ENCODE measurements at regions not wholly inside any gene's neighbourhood (a gene's known extent, or its start where the extent isn't known, plus 50 kb on each side); places are given as distances from the start of the nearest gene placed in this dataset.

GRCh38 chrX:113849408-113849807 is 734.5 kb upstream of the HTR2C start:
- H3K4me3 ChIP-seq (ENCODE audit: severe bottlenecking) = no peak overlapping the region
- ATAC-seq (ENCODE audit: low read depth) (no peak), DNase-seq (ENCODE audit: low spot score) (no peak)
- no peaks in the 10 kb centered on the region for H3K4me1 ChIP-seq (ENCODE audit: insufficient read depth, poor library complexity, severe bottlenecking)
- no peaks in the 10 kb centered on the region for H3K36me3 ChIP-seq (ENCODE audit: low read depth)
- H3K27ac ChIP-seq (ENCODE audit: poor library complexity, severe bottlenecking) = no peak overlapping the region
- H3K9me3 ChIP-seq (ENCODE audit: severe bottlenecking) = no peaks in the 10 kb centered on the region
- TF ChIP-seq, protein P1, sequence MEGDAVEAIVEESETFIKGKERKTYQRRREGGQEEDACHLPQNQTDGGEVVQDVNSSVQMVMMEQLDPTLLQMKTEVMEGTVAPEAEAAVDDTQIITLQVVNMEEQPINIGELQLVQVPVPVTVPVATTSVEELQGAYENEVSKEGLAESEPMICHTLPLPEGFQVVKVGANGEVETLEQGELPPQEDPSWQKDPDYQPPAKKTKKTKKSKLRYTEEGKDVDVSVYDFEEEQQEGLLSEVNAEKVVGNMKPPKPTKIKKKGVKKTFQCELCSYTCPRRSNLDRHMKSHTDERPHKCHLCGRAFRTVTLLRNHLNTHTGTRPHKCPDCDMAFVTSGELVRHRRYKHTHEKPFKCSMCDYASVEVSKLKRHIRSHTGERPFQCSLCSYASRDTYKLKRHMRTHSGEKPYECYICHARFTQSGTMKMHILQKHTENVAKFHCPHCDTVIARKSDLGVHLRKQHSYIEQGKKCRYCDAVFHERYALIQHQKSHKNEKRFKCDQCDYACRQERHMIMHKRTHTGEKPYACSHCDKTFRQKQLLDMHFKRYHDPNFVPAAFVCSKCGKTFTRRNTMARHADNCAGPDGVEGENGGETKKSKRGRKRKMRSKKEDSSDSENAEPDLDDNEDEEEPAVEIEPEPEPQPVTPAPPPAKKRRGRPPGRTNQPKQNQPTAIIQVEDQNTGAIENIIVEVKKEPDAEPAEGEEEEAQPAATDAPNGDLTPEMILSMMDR (IDR thresholded peaks at IDR 0.05; ENCODE audit: poor library complexity, severe bottlenecking) = no peak
- H3K27me3 ChIP-seq (ENCODE audit: insufficient read depth, poor library complexity, severe bottlenecking) = no peaks in the 10 kb centered on the region

DNA sequence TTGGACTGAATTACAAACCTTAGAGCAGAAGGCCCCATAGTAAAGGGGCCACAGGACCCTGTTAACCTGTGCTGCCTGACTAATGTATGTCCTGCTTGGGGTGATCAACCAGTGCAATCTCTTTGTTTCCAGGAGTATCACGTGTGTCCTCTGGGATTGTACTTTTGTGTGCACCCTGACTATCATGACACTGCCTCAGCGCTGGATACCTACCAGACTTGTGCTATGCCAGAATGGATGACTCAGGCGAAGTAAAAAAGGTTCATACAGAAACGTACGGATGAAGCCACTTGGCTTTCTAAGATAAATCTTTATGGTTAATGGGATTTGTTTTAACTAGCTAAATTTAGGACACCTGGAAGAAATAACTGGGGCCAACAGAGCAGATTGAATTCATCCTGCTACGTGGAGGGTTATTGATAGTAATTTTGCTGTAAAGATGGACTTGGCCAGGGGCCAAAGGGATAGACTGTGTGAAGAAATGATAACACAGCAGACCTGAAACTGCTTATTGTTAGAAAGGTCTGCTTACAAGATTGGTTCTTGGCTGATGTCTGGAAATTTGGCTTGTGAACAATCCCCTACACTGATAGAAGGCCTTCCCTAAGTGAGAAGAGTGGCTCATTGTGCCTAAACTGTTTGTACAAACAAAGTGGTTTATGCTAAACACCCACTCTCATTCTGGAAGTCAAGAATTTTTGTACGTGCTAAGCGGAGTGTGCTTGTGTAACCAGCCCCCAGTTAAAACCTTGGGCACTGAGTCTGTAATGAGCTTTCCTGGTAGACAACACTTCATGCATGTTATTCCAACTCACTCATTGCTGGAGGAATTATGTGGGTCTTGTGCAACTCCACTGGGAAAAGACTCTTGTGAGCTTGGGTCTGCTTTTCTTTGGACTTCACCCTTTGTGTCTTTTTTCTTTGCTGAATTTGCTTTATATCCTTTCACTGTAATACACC is 750.5 kb upstream of the HTR2C start:
- ATAC-seq (ENCODE audit: low read depth) = no peak
- TF ChIP-seq, protein P1 (IDR thresholded peaks at IDR 0.05; ENCODE audit: poor library complexity, severe bottlenecking) = no peak
- no peaks in the 10 kb centered on the region for H3K36me3 ChIP-seq (ENCODE audit: low read depth)
- no peak overlapping the region for H3K4me3 ChIP-seq (ENCODE audit: severe bottlenecking)
- DNase-seq (ENCODE audit: low spot score) = no peak
- H3K27me3 ChIP-seq (ENCODE audit: insufficient read depth, poor library complexity, severe bottlenecking) = no peaks in the 10 kb centered on the region
- no peaks in the 10 kb centered on the region for H3K9me3 ChIP-seq (ENCODE audit: severe bottlenecking)
- H3K27ac ChIP-seq (ENCODE audit: poor library complexity, severe bottlenecking) = no peak overlapping the region
- no peaks in the 10 kb centered on the region for H3K4me1 ChIP-seq (ENCODE audit: insufficient read depth, poor library complexity, severe bottlenecking)

- ATAC-seq (ENCODE audit: low read depth) = no peak
- DNase-seq (ENCODE audit: low spot score) = no peak
- TF ChIP-seq, protein P1 (IDR thresholded peaks at IDR 0.05; ENCODE audit: poor library complexity, severe bottlenecking) = no peak
- H3K4me3 ChIP-seq (ENCODE audit: severe bottlenecking) = no peak overlapping the region
- H3K36me3 ChIP-seq (ENCODE audit: low read depth) = no peaks in the 10 kb centered on the region
- H3K9me3 ChIP-seq (ENCODE audit: severe bottlenecking) = no peaks in the 10 kb centered on the region
- no peaks in the 10 kb centered on the region for H3K27me3 ChIP-seq (ENCODE audit: insufficient read depth, poor library complexity, severe bottlenecking)
- no peak overlapping the region for H3K27ac ChIP-seq (ENCODE audit: poor library complexity, severe bottlenecking)
- no peaks in the 10 kb centered on the region for H3K4me1 ChIP-seq (ENCODE audit: insufficient read depth, poor library complexity, severe bottlenecking)
These were observed 755.4 kb upstream of the HTR2C start for GRCh38 chrX:113828470-113828869.

GRCh38 chrX:113818346-113818745 is 765.5 kb upstream of the HTR2C start:
- Histone ChIP-seq H3K36me3 (ENCODE audit: low read depth) (no peaks in the 10 kb centered on the region), H3K4me1 (ENCODE audit: insufficient read depth, poor library complexity, severe bottlenecking) (no peaks in the 10 kb centered on the region), H3K4me3 (ENCODE audit: severe bottlenecking) (no peak overlapping the region), H3K9me3 (ENCODE audit: severe bottlenecking) (no peaks in the 10 kb centered on the region), H3K27me3 (ENCODE audit: insufficient read depth, poor library complexity, severe bottlenecking) (no peaks in the 10 kb centered on the region), H3K27ac (ENCODE audit: poor library complexity, severe bottlenecking) (no peak overlapping the region)
- ATAC-seq (ENCODE audit: low read depth) = no peak
- no peak for DNase-seq (ENCODE audit: low spot score)
- TF ChIP-seq, protein P1 (IDR thresholded peaks at IDR 0.05; ENCODE audit: poor library complexity, severe bottlenecking) = no peak

DNA sequence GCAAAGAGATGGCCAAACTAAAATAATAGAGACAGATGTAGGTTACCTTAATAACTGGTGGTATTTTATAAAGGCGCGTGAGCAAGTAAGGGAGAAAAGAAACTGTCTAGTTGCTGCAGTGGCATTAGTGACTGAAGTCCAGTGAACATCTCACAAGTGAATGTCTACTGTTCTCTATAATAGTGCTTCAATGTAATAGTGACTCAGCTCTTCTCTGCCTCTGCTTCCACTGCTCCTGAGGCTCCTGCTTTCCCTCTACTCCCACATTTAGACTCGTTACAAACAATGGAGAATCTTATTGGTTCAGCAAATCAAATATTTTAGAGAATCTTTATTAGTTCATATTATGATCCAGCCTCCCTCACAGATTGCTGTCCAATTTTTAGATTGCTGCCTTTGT is 779.1 kb upstream of the HTR2C start:
- TF ChIP-seq, protein P1 (IDR thresholded peaks at IDR 0.05; ENCODE audit: poor library complexity, severe bottlenecking) = no peak

More for the DNA sequence above, 779.1 kb upstream of the HTR2C start:
- Histone ChIP-seq H3K9me3 (ENCODE audit: severe bottlenecking) (no peaks in the 10 kb centered on the region), H3K27ac (ENCODE audit: poor library complexity, severe bottlenecking) (no peak overlapping the region), H3K4me1 (ENCODE audit: insufficient read depth, poor library complexity, severe bottlenecking) (no peaks in the 10 kb centered on the region), H3K4me3 (ENCODE audit: severe bottlenecking) (no peak overlapping the region), H3K36me3 (ENCODE audit: low read depth) (no peaks in the 10 kb centered on the region), H3K27me3 (ENCODE audit: insufficient read depth, poor library complexity, severe bottlenecking) (no peaks in the 10 kb centered on the region)
- ATAC-seq (ENCODE audit: low read depth) (no peak), DNase-seq (ENCODE audit: low spot score) (no peak)

All from RWPE2 (cell line).